Muscle of arm (tissue), 1 donor: ENCODE measurements at regions not wholly inside any gene's neighbourhood (a gene's known extent, or its start where the extent isn't known, plus 50 kb on each side); places are given as distances from the start of the nearest gene placed in this dataset.
A peak's percentile ranks its signal among the peaks of the same experiment; 100 is the strongest.

ENCODE experiments used
- DNase-seq: peaks from one replicate; pipeline ENCODE4 v3.0.0-alpha.2; 2013

GRCh38 chr3:168459226-168459784, 363.6 kb upstream of the GOLIM4 start:
- peak; percentile 27 for DNase-seq

- DNase-seq = no peak
Observed at GRCh38 chr3:168457954-168458539, 362.3 kb upstream of the GOLIM4 start.

DNA sequence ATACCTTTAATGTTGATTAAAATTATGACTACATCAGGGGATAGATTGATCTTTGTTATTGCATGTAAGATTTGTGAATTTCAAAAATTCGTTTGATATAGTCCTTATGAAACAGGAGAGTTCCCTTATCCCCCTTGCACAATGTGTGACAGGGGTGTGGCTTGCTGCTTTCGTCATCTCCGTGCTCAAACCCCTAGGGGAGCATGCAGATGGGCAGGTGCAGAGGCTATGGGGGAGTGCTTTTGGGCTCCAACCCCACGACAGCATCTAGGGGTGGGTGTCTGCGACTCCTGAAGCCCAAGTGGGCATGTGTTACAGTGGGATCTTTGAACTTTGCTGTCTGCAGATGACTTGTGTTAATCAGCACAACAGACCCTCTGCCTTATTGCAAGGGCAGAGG, 360.1 kb upstream of the GOLIM4 start:
- no peak for DNase-seq

GRCh38 chr3:168453623-168454022, 357.9 kb upstream of the GOLIM4 start:
- no peak for DNase-seq

- DNase-seq = no peak
Observed at GRCh38 chr3:168443965-168444364, 348.2 kb upstream of the GOLIM4 start.

DNA sequence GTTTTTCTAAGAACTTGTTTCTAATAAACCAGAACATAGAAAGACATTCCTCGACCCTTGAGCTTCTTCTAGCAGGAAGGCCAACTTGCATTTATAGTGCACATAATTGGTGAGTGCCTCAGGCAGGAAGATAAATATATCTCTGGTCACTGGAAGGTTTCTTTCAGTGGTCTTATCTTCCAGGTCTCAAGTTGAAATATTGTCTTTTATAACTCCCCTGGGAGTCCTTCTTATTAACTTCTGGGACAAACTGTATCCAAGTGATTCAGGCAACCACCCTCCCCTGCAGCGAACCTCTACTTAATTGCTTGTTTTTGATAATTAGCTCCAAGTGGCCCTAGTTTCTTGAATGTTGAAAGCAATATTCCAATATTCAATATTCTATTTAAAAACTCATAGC, 346.8 kb upstream of the GOLIM4 start:
- DNase-seq = no peak

GRCh38 chr3:168436245-168436724, 340.6 kb upstream of the GOLIM4 start:
- DNase-seq = no peak

- DNase-seq = no peak
Observed at GRCh38 chr3:168431491-168431890, 335.8 kb upstream of the GOLIM4 start.

DNA sequence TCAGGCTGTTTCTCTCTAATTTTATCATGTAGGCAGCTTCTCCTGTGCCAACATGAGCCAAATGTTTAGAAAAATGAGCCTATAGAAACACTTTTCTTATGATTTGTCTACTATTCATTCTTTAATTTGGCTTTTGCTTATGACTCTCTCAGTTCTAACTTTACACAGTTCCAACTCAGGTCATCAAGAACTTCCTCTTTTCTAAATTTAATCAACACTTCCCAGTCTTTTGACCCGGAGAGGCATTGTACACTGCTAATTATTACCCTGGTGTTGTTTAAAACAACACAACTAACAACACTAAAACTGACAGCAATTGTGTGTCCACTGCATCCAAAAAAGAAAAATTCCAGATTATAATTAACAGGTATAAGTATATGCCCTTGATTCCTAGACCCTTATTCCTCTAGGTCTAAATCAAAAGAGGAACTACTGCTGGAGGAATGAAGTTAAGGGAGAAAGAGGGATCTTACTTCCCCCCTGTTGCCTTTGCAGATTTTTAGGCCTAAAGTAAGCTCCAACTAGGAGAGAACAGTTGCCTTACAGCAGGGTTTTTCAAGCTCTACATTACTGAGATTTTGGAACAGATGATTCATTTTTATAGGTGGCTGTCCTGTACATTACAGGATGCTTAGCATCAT, 332.2 kb upstream of the GOLIM4 start:
- DNase-seq = no peak

DNA sequence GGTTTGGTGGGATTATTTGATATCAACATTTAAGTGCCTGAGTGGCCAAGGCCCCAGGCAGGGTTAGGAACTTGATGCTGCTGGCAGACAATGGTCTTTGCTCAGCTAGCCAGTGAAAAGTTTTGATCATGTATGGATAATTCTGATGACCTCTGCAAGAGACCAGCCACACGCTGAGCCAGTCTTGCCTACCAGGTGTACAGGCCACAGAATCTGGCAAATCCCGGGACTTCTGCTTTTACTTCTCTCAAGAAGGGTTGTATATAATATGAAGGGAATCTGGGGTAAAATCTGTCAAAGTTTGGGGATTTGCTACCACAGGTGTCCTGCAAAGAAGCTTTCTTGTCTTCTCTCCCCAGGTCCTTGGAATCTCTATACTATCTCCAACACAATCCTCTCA, 331.4 kb upstream of the GOLIM4 start:
- no peak for DNase-seq

DNA sequence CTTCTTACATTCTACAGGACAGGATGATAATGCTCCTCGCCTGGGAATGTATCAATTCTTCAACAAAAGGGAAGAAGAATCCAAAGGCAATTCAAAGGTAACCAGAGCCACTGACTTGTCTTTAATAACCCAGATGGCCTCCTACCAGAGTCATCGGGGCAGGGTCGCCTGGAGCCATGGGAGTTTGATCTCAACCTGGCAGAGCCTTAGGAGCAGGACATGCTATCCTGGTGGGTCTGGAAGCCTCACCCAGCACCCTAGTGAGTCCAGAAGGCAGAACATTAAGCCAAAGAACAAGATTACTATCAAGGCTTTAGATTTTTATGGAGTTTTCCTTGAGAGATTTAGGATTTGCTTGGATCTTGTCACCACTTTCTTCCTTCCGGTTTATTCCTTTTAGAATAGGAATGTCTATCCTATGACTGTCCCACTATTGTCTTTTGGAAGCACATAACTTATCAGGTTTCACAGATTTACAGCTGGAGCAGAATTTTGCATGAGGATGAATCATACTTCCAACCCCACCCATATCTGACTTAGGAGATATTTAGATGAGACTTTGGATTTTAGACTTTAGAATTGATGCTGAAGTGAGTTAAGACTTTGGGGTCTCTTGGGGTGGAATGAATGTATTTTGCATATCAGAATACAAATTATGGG, 330.3 kb upstream of the GOLIM4 start:
- DNase-seq = no peak

DNA sequence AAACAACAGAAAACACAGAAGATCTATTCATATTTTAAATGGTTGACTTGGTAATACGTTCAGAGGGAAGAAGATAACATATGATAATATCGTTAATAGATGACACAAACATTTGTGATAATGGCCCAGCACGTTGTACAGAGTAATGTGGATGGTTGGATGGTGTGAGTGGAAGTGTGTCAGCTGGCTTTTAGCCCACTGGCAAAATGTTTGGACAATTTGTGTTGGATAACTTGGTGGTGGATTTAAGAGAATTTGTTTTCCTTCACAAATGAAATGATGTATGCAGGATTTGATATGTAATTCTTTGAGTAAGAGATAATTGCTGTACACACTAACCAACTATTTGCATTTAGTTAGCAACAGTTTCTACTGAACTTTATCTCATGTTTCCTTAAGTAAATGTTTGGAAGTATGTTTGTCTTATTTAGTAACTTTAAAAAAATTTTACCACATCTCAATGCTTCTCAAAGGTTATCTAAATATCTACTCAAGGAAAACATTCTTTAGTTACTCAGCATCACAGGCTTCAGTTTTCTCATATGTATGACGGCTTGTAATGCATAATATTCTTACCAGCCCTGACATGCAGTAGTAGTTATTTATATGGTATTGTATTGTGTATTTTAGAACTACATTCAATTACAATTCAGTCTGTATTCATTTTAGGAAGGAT, 328.5 kb upstream of the GOLIM4 start:
- DNase-seq = no peak

DNA sequence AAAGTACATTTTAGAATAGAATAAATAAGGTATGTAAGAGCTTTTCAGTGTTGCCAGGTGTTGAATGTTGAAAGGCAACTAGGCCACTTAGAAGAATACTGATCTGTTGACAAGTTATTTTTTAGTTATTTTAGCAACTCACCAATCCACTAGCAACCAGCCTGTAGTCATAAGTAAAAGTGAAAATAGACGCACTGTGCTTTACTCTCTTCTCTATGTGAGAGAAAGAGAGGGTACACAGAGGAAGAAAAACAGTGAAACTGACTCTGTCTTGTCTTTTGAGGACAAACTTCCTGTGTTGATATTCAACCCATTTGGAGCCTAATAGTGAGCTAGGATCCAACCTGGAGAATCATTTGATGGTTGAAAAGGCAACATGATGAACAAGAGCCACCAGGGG, 327.1 kb upstream of the GOLIM4 start:
- DNase-seq = no peak

DNA sequence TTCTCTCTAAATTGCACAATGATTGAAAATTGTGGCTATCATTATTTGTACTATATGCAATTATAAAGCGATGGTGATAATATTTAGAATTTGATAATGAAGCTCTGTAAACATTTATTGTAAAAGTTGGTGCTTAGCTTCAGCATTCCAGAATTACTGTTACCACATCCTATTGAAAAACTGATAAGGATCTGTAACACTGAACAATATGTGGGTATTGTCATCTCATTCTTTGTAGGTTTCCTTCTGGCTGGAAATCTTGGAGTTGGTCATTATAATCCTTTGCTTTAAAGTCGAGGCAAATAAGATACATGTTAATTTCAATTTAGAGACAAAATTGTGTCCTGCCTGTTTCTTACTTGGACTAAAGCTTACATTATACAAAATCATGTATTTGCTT, 323.4 kb upstream of the GOLIM4 start:
- DNase-seq = no peak

- DNase-seq = no peak
Observed at GRCh38 chr3:168417016-168417415, 321.3 kb upstream of the GOLIM4 start.

- DNase-seq = no peak
Observed at GRCh38 chr3:168416446-168416845, 320.7 kb upstream of the GOLIM4 start.

DNA sequence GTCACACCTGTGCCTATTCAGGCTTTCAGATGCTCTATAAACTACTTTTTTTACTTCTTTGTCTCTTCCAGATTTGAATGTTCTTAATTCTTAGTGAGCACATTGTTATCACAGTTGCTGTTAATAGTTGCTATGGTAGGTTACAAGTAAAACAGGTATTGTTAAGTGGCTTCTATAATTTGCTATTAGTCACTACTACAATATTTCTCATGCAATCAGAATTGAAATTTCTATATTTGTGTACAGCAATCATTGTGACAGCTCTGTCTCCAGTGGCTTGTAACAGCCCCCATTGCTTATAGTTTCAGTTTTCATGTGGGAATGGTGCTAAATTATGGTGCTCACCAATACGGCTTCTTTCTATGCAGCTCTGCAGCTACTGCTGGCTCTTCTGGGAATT, 318.4 kb upstream of the GOLIM4 start:
- no peak for DNase-seq

GRCh38 chr3:168407381-168407780, 311.7 kb upstream of the GOLIM4 start:
- DNase-seq = no peak

DNA sequence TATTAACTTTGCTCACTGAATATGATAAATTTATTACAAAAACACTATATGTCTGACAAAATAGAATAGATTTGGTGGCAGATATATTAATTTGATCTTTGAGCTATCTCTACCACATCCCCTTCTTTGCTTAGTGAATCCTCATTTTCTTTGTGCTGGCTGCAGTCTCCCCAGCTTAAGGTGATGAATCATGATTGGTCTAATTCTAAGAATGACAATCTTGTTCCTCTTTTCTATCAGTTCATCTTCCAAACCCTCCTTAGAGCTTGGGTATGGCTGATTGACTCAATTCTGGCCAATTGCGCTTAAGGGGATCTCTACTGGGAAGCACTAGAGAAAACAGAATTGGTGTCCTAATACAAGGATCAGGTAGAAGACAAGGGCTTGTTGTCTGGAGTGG, 309.6 kb upstream of the GOLIM4 start:
- DNase-seq = no peak

- no peak for DNase-seq
Observed at GRCh38 chr3:168398371-168399025, 302.8 kb upstream of the GOLIM4 start.

DNA sequence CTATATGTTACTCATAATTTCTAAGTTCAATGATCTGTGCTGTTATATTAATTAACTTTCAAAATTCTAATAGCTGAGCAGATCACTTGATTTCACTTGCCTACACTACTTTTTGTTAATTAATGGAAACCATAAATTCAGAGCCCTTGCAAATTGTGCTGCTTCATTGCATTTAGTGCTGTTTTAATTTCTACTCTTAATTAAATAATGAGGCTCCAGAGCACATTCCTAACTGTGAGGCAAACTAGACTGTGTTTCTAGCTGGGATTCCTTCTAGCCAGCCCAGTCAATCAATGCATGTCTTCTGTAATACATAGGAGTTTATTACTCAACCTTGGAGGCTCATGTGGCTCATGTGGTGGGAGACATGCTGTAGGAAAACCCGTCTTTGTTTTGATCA, 301.1 kb upstream of the GOLIM4 start:
- no peak for DNase-seq

DNA sequence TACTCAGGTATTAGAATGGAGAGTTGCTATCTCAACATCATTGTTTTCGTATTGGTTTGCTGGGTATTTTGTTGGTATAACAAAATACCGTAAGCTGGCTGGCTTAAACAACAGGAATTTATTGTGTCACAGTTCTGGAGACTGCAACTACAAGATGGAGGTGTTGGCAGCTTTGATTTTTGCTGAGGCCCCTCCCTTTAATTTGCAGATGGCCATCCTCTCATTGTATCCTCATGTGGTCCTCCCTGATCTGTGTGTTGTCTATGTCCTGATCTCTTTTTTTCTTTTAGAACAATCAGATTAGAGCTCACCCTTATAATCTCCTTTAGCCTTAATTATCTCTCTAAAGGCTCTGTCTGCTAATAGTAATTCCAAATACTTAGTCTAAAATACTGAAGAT, 299.8 kb upstream of the GOLIM4 start:
- DNase-seq = no peak
